WTC11 (cell line): ENCODE measurements at regions not wholly inside any gene's neighbourhood (a gene's known extent, or its start where the extent isn't known, plus 50 kb on each side); places are given as distances from the start of the nearest gene placed in this dataset.

Experiments used
- SP1 ChIP-seq: sonication (generic); formaldehyde crosslinking; conservative IDR thresholded peaks from 2 replicates; pipeline ENCODE4 v1.8.1; 2022; ENCODE audit warnings: missing genetic modification reagents
- ZNF671 ChIP-seq: fragments of 250-450 bp; sonication (Bioruptor Pico); IDR thresholded peaks from 2 replicates; pipeline ENCODE4 v1.8.0; 2021; ENCODE audit warnings: mild to moderate bottlenecking
- TF ChIP-seq, protein P1 (sequence below): fragments of 200-600 bp; IDR thresholded peaks from 2 replicates; pipeline ENCODE4 v1.8.0; 2022; ENCODE audit warnings: antibody characterized with exemption

DNA sequence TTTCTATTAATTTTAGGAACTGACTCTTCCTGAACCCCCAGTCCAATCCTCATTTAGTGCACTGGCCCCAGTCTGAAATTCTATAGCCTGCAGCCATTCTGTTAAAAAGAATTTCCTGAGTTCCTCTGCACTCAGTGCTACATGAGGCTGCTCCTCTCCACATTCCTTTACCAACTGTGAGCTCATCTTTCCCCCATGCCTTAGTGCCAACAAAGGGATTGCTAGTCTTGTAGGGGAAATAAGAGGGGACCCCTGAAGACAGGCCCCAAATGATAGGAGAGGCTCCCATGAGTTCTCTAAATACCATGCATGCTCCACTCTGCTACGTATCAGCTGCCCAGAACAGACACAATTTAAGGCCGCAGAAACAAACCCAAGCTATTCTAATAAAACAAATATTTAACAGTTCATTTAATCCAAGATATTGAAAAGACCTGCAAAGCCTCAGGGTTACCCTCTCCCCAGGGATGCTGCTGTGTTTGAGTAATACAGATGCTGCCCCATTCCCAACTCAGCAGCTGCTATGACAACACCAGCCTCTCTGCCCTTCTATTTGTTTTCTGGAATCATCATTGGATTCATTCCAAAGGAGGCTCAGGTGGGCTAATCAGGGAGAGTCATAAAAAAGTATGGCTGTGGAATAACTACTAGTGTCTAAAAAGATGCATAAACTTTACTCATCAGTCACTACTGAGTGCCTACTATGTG lies 228.5 kb downstream of the TOX3 start:
- TF ChIP-seq, protein P1, sequence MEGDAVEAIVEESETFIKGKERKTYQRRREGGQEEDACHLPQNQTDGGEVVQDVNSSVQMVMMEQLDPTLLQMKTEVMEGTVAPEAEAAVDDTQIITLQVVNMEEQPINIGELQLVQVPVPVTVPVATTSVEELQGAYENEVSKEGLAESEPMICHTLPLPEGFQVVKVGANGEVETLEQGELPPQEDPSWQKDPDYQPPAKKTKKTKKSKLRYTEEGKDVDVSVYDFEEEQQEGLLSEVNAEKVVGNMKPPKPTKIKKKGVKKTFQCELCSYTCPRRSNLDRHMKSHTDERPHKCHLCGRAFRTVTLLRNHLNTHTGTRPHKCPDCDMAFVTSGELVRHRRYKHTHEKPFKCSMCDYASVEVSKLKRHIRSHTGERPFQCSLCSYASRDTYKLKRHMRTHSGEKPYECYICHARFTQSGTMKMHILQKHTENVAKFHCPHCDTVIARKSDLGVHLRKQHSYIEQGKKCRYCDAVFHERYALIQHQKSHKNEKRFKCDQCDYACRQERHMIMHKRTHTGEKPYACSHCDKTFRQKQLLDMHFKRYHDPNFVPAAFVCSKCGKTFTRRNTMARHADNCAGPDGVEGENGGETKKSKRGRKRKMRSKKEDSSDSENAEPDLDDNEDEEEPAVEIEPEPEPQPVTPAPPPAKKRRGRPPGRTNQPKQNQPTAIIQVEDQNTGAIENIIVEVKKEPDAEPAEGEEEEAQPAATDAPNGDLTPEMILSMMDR, result no peak
- TF ChIP-seq SP1, result no peak
- no peak for TF ChIP-seq ZNF671 (CRISPR knock-in tag)
